Mucosa of descending colon (tissue), 3 donors: ENCODE measurements at regions not wholly inside any gene's neighbourhood (a gene's known extent, or its start where the extent isn't known, plus 50 kb on each side); places are given as distances from the start of the nearest gene placed in this dataset.

Source experiments
- ATAC-seq: fragments of 200-7000 bp; cut with Tn5 transposase; one replicate; pipeline ENCODE4 v1.9.1; 2020; ENCODE audit warnings: mild to moderate bottlenecking, moderate library complexity
- DNase-seq, 3 donors: peaks; one replicate each; pipeline ENCODE4 v3.0.0-alpha.2; 2020
- H3K36me3 ChIP-seq: fragments of 200-600 bp; one replicate; pipeline ENCODE4 v1.8.0; 2021; ENCODE audit warnings: low read depth, mild to moderate bottlenecking
- H3K4me1 ChIP-seq: fragments of 200-600 bp; one replicate; pipeline ENCODE4 v1.8.0; 2021; ENCODE audit warnings: low read depth, mild to moderate bottlenecking
- H3K4me3 ChIP-seq: fragments of 200-600 bp; one replicate; pipeline ENCODE4 v1.8.0; 2021; ENCODE audit warnings: mild to moderate bottlenecking
- H3K9me3 ChIP-seq: fragments of 200-600 bp; one replicate; pipeline ENCODE4 v1.8.0; 2021; ENCODE audit warnings: mild to moderate bottlenecking
- CTCF ChIP-seq: fragments of 200-600 bp; IDR thresholded peaks from one replicate; pipeline ENCODE4 v1.8.0; 2022; ENCODE audit warnings: antibody characterized with exemption, mild to moderate bottlenecking
- intact Hi-C, 2 donors: fragments of 100-400 bp; cut with DNase I in 1 of 2; cut with micrococcal nuclease in 1 of 2; formaldehyde crosslinking; loops; one replicate each; pipeline versions ENCODE4 v1.11.0 to v1.11.1; 2022; cut with DNase I, micrococcal nuclease
- donor health status: DM: no; HTN: no; CAD: no; lungs with moderate emphysema.
- donor health status: DM: no; HTN: no; CAD: no.
- donor health status: DM: no; HTN: yes; CAD: no.

GRCh38 chr12:94020335-94020734 lies 128.0 kb upstream of the PLXNC1 start:
- Histone ChIP-seq H3K4me3 (no peak overlapping the region), H3K36me3 (no peaks in the 10 kb centered on the region), H3K4me1 (no peaks in the 10 kb centered on the region), H3K9me3 (peaks cover 23% of the 10 kb centered on the region)
- ATAC-seq (no peak), DNase-seq (no peak)
- intact Hi-C loops = no loop called here
- TF ChIP-seq CTCF = no peak

GRCh38 chr12:94023879-94024278 lies 124.5 kb upstream of the PLXNC1 start:
- intact Hi-C loops = no loop called here
- no peak for TF ChIP-seq CTCF
- Histone ChIP-seq H3K9me3 (no peaks in the 10 kb centered on the region), H3K4me3 (no peak overlapping the region), H3K36me3 (no peaks in the 10 kb centered on the region), H3K4me1 (no peaks in the 10 kb centered on the region)
- DNase-seq (no peak), ATAC-seq (no peak)

- no peak overlapping the region for H3K4me3 ChIP-seq
- no peak for TF ChIP-seq CTCF
- no peaks in the 10 kb centered on the region for H3K4me1 ChIP-seq
- H3K9me3 ChIP-seq = no peaks in the 10 kb centered on the region
- no peaks in the 10 kb centered on the region for H3K36me3 ChIP-seq
- DNase-seq (no peak), ATAC-seq (no peak)
- intact Hi-C loops = no loop called here
Measured at GRCh38 chr12:94025068-94025467, 123.3 kb upstream of the PLXNC1 start.

GRCh38 chr12:94025756-94026155 lies 122.6 kb upstream of the PLXNC1 start:
- DNase-seq = no peak
- Histone ChIP-seq H3K4me1 (no peaks in the 10 kb centered on the region), H3K4me3 (no peak overlapping the region), H3K36me3 (no peaks in the 10 kb centered on the region), H3K9me3 (no peaks in the 10 kb centered on the region)
- intact Hi-C loops = no loop called here
- ATAC-seq = no peak
- no peak for TF ChIP-seq CTCF

GRCh38 chr12:94026596-94026995 lies 121.8 kb upstream of the PLXNC1 start:
- DNase-seq (no peak), ATAC-seq (no peak)
- no peak overlapping the region for H3K4me3 ChIP-seq
- TF ChIP-seq CTCF = no peak
- H3K4me1 ChIP-seq = no peaks in the 10 kb centered on the region
- H3K36me3 ChIP-seq = no peaks in the 10 kb centered on the region
- no peaks in the 10 kb centered on the region for H3K9me3 ChIP-seq
- intact Hi-C loops = no loop called here

GRCh38 chr12:94027561-94027960 lies 120.8 kb upstream of the PLXNC1 start:
- Histone ChIP-seq H3K4me3 (no peak overlapping the region), H3K9me3 (no peaks in the 10 kb centered on the region), H3K4me1 (no peaks in the 10 kb centered on the region), H3K36me3 (no peaks in the 10 kb centered on the region)
- intact Hi-C loops = no loop called here
- DNase-seq (no peak), ATAC-seq (no peak)
- TF ChIP-seq CTCF = no peak
